ENCODE measurements at regions not wholly inside any gene's neighbourhood (a gene's known extent, or its start where the extent isn't known, plus 50 kb on each side); places are given as distances from the start of the nearest gene placed in this dataset.

DNA sequence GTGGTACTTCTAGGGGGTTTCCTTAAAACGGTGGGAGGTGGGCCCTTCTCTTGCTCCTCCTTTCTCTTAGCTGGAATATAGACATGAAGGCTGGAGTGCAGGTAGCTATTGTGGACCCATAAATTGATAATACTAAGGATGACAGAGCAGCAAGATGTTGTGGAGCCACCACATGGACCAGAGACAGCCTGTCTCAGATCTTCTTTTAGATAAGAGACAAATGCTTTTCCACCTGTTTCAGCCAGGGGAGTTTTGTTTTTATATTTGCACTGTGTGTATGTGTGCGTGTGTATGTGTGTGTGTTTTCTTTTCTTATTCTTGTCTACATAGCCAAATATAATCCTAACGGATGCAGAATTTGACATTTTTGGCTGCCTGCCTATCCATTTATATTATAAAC lies 62.9 kb upstream of the HIF1A start:
- Mint-ChIP-seq H3K9me3 (no peaks in the 10 kb centered on the region), H3K27ac (no peak overlapping the region), H3K4me1 (peaks cover 13% of the 10 kb centered on the region), H3K27me3 (ENCODE audit: insufficient read depth, low read depth, poor library complexity) (no peaks in the 10 kb centered on the region), H3K4me3 (no peak overlapping the region), H3K36me3 (ENCODE audit: low read depth) (no peaks in the 10 kb centered on the region)
- no peaks in the 10 kb centered on the region for H3K79me2 ChIP-seq (replicated peaks; ENCODE audit: insufficient read depth)
- no peak overlapping the region for H3K27ac ChIP-seq (ENCODE audit: low read depth)
- no peak for ATAC-seq
- no peak for DNase-seq (ENCODE audit: low spot score)
- H3F3A ChIP-seq (replicated peaks; ENCODE audit: low read depth): no peaks in the 10 kb centered on the region
- peaks cover 11% of the 10 kb centered on the region for H3K4me1 ChIP-seq (ENCODE audit: insufficient read depth)
- no peaks in the 10 kb centered on the region for H3K27me3 ChIP-seq (ENCODE audit: insufficient read depth)
- H3K9me2 ChIP-seq (ENCODE audit: insufficient read depth): peaks cover under 1% of the 10 kb centered on the region; the same call in 1 of the 2 replicates
- no peak overlapping the region for H2AFZ ChIP-seq
- H3K4me2 ChIP-seq: no peak overlapping the region
- H3K36me3 ChIP-seq (ENCODE audit: insufficient read depth): no peaks in the 10 kb centered on the region
- no peaks in the 10 kb centered on the region for H4K20me1 ChIP-seq (replicated peaks; ENCODE audit: insufficient read depth)
- no peak for TF ChIP-seq ZNF331 (CRISPR knock-in tag; IDR thresholded peaks at IDR 0.05; ENCODE audit: low read depth)
- TF ChIP-seq, protein P1, sequence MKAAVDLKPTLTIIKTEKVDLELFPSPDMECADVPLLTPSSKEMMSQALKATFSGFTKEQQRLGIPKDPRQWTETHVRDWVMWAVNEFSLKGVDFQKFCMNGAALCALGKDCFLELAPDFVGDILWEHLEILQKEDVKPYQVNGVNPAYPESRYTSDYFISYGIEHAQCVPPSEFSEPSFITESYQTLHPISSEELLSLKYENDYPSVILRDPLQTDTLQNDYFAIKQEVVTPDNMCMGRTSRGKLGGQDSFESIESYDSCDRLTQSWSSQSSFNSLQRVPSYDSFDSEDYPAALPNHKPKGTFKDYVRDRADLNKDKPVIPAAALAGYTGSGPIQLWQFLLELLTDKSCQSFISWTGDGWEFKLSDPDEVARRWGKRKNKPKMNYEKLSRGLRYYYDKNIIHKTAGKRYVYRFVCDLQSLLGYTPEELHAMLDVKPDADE (IDR thresholded peaks at IDR 0.05): no peak
- TF ChIP-seq, protein P2, sequence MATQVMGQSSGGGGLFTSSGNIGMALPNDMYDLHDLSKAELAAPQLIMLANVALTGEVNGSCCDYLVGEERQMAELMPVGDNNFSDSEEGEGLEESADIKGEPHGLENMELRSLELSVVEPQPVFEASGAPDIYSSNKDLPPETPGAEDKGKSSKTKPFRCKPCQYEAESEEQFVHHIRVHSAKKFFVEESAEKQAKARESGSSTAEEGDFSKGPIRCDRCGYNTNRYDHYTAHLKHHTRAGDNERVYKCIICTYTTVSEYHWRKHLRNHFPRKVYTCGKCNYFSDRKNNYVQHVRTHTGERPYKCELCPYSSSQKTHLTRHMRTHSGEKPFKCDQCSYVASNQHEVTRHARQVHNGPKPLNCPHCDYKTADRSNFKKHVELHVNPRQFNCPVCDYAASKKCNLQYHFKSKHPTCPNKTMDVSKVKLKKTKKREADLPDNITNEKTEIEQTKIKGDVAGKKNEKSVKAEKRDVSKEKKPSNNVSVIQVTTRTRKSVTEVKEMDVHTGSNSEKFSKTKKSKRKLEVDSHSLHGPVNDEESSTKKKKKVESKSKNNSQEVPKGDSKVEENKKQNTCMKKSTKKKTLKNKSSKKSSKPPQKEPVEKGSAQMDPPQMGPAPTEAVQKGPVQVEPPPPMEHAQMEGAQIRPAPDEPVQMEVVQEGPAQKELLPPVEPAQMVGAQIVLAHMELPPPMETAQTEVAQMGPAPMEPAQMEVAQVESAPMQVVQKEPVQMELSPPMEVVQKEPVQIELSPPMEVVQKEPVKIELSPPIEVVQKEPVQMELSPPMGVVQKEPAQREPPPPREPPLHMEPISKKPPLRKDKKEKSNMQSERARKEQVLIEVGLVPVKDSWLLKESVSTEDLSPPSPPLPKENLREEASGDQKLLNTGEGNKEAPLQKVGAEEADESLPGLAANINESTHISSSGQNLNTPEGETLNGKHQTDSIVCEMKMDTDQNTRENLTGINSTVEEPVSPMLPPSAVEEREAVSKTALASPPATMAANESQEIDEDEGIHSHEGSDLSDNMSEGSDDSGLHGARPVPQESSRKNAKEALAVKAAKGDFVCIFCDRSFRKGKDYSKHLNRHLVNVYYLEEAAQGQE (IDR thresholded peaks at IDR 0.05; ENCODE audit: unreplicated experiment): no peak
- no peak for TF ChIP-seq NANOG (IDR thresholded peaks at IDR 0.05; ENCODE audit: borderline replicate concordance)
- H3K4me3 ChIP-seq: no peak overlapping the region

DNA sequence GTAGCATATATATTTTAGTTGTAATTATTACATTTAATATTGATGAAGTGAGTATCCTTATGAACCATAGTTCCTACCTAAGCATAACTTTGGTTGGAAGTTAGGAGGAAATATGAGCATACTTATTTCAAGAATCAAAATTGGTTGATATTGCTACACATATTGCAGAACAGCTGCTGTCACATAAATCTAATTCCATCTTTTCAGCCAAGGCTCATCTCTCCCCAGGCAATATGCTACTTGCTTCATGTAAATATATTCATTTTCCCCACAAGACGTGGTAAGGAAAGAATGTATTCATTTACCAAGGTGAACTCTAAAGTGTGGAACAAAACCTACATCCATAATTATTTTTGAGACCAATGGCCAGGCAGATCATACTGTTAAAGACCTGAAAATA lies 62.5 kb upstream of the HIF1A start:
- no peak overlapping the region for H3K4me3 Mint-ChIP-seq
- TF ChIP-seq EZH2 (IDR thresholded peaks at IDR 0.05; ENCODE audit: low read depth, unreplicated experiment) (no peak), ZNF331 (CRISPR knock-in tag; IDR thresholded peaks at IDR 0.05; ENCODE audit: low read depth) (no peak)
- TF ChIP-seq, protein P3, sequence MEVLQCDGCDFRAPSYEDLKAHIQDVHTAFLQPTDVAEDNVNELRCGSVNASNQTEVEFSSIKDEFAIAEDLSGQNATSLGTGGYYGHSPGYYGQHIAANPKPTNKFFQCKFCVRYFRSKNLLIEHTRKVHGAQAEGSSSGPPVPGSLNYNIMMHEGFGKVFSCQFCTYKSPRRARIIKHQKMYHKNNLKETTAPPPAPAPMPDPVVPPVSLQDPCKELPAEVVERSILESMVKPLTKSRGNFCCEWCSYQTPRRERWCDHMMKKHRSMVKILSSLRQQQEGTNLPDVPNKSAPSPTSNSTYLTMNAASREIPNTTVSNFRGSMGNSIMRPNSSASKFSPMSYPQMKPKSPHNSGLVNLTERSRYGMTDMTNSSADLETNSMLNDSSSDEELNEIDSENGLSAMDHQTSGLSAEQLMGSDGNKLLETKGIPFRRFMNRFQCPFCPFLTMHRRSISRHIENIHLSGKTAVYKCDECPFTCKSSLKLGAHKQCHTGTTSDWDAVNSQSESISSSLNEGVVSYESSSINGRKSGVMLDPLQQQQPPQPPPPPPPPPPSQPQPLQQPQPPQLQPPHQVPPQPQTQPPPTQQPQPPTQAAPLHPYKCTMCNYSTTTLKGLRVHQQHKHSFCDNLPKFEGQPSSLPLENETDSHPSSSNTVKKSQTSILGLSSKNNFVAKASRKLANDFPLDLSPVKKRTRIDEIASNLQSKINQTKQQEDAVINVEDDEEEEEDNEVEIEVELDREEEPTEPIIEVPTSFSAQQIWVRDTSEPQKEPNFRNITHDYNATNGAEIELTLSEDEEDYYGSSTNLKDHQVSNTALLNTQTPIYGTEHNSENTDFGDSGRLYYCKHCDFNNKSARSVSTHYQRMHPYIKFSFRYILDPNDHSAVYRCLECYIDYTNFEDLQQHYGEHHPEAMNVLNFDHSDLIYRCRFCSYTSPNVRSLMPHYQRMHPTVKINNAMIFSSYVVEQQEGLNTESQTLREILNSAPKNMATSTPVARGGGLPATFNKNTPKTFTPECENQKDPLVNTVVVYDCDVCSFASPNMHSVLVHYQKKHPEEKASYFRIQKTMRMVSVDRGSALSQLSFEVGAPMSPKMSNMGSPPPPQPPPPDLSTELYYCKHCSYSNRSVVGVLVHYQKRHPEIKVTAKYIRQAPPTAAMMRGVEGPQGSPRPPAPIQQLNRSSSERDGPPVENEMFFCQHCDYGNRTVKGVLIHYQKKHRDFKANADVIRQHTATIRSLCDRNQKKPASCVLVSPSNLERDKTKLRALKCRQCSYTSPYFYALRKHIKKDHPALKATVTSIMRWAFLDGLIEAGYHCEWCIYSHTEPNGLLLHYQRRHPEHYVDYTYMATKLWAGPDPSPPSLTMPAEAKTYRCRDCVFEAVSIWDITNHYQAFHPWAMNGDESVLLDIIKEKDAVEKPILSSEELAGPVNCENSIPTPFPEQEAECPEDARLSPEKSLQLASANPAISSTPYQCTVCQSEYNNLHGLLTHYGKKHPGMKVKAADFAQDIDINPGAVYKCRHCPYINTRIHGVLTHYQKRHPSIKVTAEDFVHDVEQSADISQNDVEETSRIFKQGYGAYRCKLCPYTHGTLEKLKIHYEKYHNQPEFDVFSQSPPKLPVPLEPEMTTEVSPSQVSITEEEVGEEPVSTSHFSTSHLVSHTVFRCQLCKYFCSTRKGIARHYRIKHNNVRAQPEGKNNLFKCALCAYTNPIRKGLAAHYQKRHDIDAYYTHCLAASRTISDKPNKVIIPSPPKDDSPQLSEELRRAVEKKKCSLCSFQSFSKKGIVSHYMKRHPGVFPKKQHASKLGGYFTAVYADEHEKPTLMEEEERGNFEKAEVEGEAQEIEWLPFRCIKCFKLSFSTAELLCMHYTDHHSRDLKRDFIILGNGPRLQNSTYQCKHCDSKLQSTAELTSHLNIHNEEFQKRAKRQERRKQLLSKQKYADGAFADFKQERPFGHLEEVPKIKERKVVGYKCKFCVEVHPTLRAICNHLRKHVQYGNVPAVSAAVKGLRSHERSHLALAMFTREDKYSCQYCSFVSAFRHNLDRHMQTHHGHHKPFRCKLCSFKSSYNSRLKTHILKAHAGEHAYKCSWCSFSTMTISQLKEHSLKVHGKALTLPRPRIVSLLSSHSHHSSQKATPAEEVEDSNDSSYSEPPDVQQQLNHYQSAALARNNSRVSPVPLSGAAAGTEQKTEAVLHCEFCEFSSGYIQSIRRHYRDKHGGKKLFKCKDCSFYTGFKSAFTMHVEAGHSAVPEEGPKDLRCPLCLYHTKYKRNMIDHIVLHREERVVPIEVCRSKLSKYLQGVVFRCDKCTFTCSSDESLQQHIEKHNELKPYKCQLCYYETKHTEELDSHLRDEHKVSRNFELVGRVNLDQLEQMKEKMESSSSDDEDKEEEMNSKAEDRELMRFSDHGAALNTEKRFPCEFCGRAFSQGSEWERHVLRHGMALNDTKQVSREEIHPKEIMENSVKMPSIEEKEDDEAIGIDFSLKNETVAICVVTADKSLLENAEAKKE (CRISPR knock-in tag; IDR thresholded peaks at IDR 0.05): no peak
- TF ChIP-seq, protein P4, sequence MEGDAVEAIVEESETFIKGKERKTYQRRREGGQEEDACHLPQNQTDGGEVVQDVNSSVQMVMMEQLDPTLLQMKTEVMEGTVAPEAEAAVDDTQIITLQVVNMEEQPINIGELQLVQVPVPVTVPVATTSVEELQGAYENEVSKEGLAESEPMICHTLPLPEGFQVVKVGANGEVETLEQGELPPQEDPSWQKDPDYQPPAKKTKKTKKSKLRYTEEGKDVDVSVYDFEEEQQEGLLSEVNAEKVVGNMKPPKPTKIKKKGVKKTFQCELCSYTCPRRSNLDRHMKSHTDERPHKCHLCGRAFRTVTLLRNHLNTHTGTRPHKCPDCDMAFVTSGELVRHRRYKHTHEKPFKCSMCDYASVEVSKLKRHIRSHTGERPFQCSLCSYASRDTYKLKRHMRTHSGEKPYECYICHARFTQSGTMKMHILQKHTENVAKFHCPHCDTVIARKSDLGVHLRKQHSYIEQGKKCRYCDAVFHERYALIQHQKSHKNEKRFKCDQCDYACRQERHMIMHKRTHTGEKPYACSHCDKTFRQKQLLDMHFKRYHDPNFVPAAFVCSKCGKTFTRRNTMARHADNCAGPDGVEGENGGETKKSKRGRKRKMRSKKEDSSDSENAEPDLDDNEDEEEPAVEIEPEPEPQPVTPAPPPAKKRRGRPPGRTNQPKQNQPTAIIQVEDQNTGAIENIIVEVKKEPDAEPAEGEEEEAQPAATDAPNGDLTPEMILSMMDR (conservative IDR thresholded peaks at IDR 0.05; ENCODE audit: low read depth in 2 of 2): no peak
- TF ChIP-seq, protein P1 (IDR thresholded peaks at IDR 0.05): no peak

More for the DNA sequence above, 62.5 kb upstream of the HIF1A start:
- Histone ChIP-seq H2AFZ (no peak overlapping the region), H3K4me1 (ENCODE audit: insufficient read depth) (peaks cover 11% of the 10 kb centered on the region), H3K79me2 (replicated peaks; ENCODE audit: insufficient read depth) (no peaks in the 10 kb centered on the region), H3F3A (replicated peaks; ENCODE audit: low read depth) (no peaks in the 10 kb centered on the region), H3K9me2 (ENCODE audit: insufficient read depth) (no peaks in the 10 kb centered on the region), H3K27me3 (ENCODE audit: insufficient read depth) (no peaks in the 10 kb centered on the region), H3K27ac (ENCODE audit: low read depth) (no peak overlapping the region), H4K20me1 (replicated peaks; ENCODE audit: insufficient read depth) (no peaks in the 10 kb centered on the region), H3K4me2 (no peak overlapping the region), H3K36me3 (ENCODE audit: insufficient read depth) (no peaks in the 10 kb centered on the region), H3K4me3 (no peak overlapping the region)
- DNase-seq (ENCODE audit: low spot score) (no peak), ATAC-seq (no peak)
- no peaks in the 10 kb centered on the region for H3K9me3 Mint-ChIP-seq
- H3K27me3 Mint-ChIP-seq (ENCODE audit: insufficient read depth, low read depth, poor library complexity): no peaks in the 10 kb centered on the region
- H3K27ac Mint-ChIP-seq: no peak overlapping the region
- H3K36me3 Mint-ChIP-seq (ENCODE audit: low read depth): no peaks in the 10 kb centered on the region
- peaks cover 11% of the 10 kb centered on the region for H3K4me1 Mint-ChIP-seq
